ENCODE measurements at regions not wholly inside any gene's neighbourhood (a gene's known extent, or its start where the extent isn't known, plus 50 kb on each side); places are given as distances from the start of the nearest gene placed in this dataset.

DNA sequence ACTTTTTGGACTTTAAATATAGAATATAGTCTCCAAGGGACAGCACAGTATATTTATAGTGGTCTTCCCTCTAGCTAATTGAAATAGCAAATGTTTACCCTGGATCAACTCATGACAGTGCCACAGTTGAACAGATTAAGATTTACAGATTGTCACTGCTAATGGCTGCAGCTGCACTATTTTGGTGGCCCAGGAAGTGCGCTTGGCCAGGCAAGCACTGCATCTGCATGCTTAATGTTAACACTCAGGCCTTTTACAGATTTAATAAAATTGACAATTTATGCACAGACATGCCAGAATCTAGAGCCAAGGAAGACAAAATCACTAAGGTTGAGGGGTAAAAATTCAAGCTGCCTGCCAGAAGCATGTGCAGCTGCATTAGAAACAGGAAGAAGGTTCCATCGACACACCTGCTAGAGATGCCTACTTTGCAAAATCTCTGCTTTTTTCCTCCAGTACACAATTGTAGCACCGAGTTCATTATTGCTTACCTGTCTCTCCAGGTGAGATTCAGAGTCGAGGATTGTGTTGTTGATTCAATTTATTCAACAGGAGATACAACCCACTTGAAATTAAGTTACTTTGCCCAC lies 1042.3 kb upstream of the NRXN1 start:
- TF ChIP-seq, protein P1, sequence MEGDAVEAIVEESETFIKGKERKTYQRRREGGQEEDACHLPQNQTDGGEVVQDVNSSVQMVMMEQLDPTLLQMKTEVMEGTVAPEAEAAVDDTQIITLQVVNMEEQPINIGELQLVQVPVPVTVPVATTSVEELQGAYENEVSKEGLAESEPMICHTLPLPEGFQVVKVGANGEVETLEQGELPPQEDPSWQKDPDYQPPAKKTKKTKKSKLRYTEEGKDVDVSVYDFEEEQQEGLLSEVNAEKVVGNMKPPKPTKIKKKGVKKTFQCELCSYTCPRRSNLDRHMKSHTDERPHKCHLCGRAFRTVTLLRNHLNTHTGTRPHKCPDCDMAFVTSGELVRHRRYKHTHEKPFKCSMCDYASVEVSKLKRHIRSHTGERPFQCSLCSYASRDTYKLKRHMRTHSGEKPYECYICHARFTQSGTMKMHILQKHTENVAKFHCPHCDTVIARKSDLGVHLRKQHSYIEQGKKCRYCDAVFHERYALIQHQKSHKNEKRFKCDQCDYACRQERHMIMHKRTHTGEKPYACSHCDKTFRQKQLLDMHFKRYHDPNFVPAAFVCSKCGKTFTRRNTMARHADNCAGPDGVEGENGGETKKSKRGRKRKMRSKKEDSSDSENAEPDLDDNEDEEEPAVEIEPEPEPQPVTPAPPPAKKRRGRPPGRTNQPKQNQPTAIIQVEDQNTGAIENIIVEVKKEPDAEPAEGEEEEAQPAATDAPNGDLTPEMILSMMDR (IDR thresholded peaks at IDR 0.05): no peak
- no peak for TF ChIP-seq POLR2A (IDR thresholded peaks at IDR 0.05)
- no peak for TF ChIP-seq EP300 (IDR thresholded peaks at IDR 0.05; ENCODE audit: low read depth)

Data from transverse colon (tissue), 3 donors.